DND-41 (cell line): ENCODE measurements at regions not wholly inside any gene's neighbourhood (a gene's known extent, or its start where the extent isn't known, plus 50 kb on each side); places are given as distances from the start of the nearest gene placed in this dataset.

Source experiments
- EZH2 ChIP-seq: IDR thresholded peaks from 3 replicates; pipeline ENCODE4 v1.6.1; 2012; ENCODE audit warnings: borderline replicate concordance, low read depth, mild to moderate bottlenecking, moderate library complexity, low read length, inconsistent platforms; ENCODE audit not compliant: severe bottlenecking
- TF ChIP-seq, protein P1 (sequence below): IDR thresholded peaks from 2 replicates; pipeline ENCODE4 v1.5.1; 2012; ENCODE audit warnings: borderline replicate concordance, low read length, moderate library complexity, mild to moderate bottlenecking; ENCODE audit not compliant: poor library complexity, severe bottlenecking; ENCODE audit errors: extremely low read depth

- TF ChIP-seq, protein P1, sequence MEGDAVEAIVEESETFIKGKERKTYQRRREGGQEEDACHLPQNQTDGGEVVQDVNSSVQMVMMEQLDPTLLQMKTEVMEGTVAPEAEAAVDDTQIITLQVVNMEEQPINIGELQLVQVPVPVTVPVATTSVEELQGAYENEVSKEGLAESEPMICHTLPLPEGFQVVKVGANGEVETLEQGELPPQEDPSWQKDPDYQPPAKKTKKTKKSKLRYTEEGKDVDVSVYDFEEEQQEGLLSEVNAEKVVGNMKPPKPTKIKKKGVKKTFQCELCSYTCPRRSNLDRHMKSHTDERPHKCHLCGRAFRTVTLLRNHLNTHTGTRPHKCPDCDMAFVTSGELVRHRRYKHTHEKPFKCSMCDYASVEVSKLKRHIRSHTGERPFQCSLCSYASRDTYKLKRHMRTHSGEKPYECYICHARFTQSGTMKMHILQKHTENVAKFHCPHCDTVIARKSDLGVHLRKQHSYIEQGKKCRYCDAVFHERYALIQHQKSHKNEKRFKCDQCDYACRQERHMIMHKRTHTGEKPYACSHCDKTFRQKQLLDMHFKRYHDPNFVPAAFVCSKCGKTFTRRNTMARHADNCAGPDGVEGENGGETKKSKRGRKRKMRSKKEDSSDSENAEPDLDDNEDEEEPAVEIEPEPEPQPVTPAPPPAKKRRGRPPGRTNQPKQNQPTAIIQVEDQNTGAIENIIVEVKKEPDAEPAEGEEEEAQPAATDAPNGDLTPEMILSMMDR, result no peak
- no peak for TF ChIP-seq EZH2
These were observed 105.2 kb upstream of the OR5AK2 start for GRCh38 chr11:56883371-56883987.
